Upper lobe of left lung (tissue), 6 donors: ENCODE measurements at regions not wholly inside any gene's neighbourhood (a gene's known extent, or its start where the extent isn't known, plus 50 kb on each side); places are given as distances from the start of the nearest gene placed in this dataset.
A peak's percentile ranks its signal among the peaks of the same experiment; 100 is the strongest.

ENCODE experiments used
- ATAC-seq, 2 donors: fragments of 200-7000 bp; cut with Tn5 transposase; one replicate each; pipeline ENCODE4 v1.9.1; 2022; ENCODE audit warnings: mild to moderate bottlenecking in 2 of 2, moderate library complexity in 2 of 2; ENCODE audit not compliant: low FRiP score in 2 of 2
- DNase-seq, 2 donors: peaks; one replicate each; pipeline ENCODE4 v3.0.0-alpha.2; 2019 to 2020
- H3K27ac ChIP-seq, 4 donors: fragments of 200-600 bp; sonication (generic); one replicate each; pipeline ENCODE4 v1.5.1; 2016 to 2019
- H3K27me3 ChIP-seq, 4 donors: fragments of 200-600 bp; sonication (generic); one replicate each; pipeline ENCODE4 v1.5.1; 2017 to 2019
- H3K36me3 ChIP-seq, 4 donors: fragments of 200-600 bp; sonication (generic); one replicate each; pipeline ENCODE4 v1.5.1; 2016 to 2019
- H3K4me1 ChIP-seq, 4 donors: fragments of 200-600 bp; sonication (generic); one replicate each; pipeline ENCODE4 v1.5.1; 2018 to 2019
- H3K4me3 ChIP-seq, 4 donors: fragments of 200-600 bp; sonication (generic); one replicate each; pipeline ENCODE4 v1.5.1; 2017 to 2019; ENCODE audit warnings: mild to moderate bottlenecking in 2 of 4, moderate library complexity in 1 of 4
- H3K9me3 ChIP-seq, 4 donors: fragments of 200-600 bp; sonication (generic); one replicate each; pipeline ENCODE4 v1.5.1; 2018 to 2019
- CTCF ChIP-seq, 6 experiments: fragments of 450-650 bp in 4 of 6; fragments of 200-600 bp in 2 of 6; sonication (generic) in 2 of 6; IDR thresholded peaks; one replicate each; pipeline ENCODE4 v1.5.1; 2016 to 2019; ENCODE audit warnings: antibody characterized with exemption in 6 of 6
- EP300 ChIP-seq, 4 donors: sonication (generic); formaldehyde crosslinking; IDR thresholded peaks; one replicate each; pipeline ENCODE4 v1.5.1; 2017; ENCODE audit warnings: antibody characterized with exemption in 4 of 4, control low read depth in 2 of 4
- POLR2A ChIP-seq, 4 donors: fragments of 450-650 bp; IDR thresholded peaks; one replicate each; pipeline ENCODE4 v1.5.1; 2016 to 2017; ENCODE audit warnings: antibody characterized with exemption in 4 of 4, mild to moderate bottlenecking in 2 of 4
- POLR2AphosphoS5 ChIP-seq, 2 donors: sonication (generic); formaldehyde crosslinking; IDR thresholded peaks; one replicate each; pipeline ENCODE4 v1.5.1; 2017; ENCODE audit warnings: antibody characterized with exemption in 2 of 2
- WGBS, 2 donors: methylation state at CpG; one replicate each; pipeline ENCODE4 v1.1.5; 2017 to 2018; 5-methylcytosine and 5-hydroxymethylcytosine counted together
- donor health status: DM: no; HTN: no; CAD: no; lungs with moderate emphysema.
- donor health status: DM: no; HTN: yes; CAD: no; lungs with severe emphysema.

GRCh38 chr6:115796061-115796460, 264.6 kb downstream of the FRK start:
- no peak for DNase-seq
- Histone ChIP-seq H3K36me3 (no peaks in the 10 kb centered on the region), H3K9me3 (no peaks in the 10 kb centered on the region), H3K27ac (no peak overlapping the region), H3K4me3 (no peak overlapping the region), H3K4me1 (no peaks in the 10 kb centered on the region), H3K27me3 (no peaks in the 10 kb centered on the region)
- TF ChIP-seq POLR2AphosphoS5 (IDR thresholded peaks at IDR 0.05) (no peak), CTCF (IDR thresholded peaks at IDR 0.05) (no peak), POLR2A (IDR thresholded peaks at IDR 0.05) (no peak), EP300 (IDR thresholded peaks at IDR 0.05) (no peak)
- ATAC-seq: no peak
- 83 to 84% methylated on average over 2 of the region's 2 CpGs for WGBS, 2 donors

- TF ChIP-seq POLR2AphosphoS5 (IDR thresholded peaks at IDR 0.05) (no peak), POLR2A (IDR thresholded peaks at IDR 0.05) (no peak), CTCF (IDR thresholded peaks at IDR 0.05) (no peak), EP300 (IDR thresholded peaks at IDR 0.05) (no peak)
- DNase-seq (no peak), ATAC-seq (peak in 1 of 2 donors; percentile 32)
- no peaks in the 10 kb centered on the region for H3K36me3 ChIP-seq
- H3K27ac ChIP-seq: no peak overlapping the region
- WGBS, 2 donors: 64 to 68% methylated on average over 3 of the region's 3 CpGs
- H3K27me3 ChIP-seq: no peaks in the 10 kb centered on the region
- H3K4me1 ChIP-seq: no peaks in the 10 kb centered on the region
- H3K9me3 ChIP-seq: no peaks in the 10 kb centered on the region
- no peak overlapping the region for H3K4me3 ChIP-seq
Measured at GRCh38 chr6:115783402-115784061, 277.2 kb downstream of the FRK start.

- no peak for ATAC-seq
- H3K4me3 ChIP-seq: no peak overlapping the region
- TF ChIP-seq CTCF (IDR thresholded peaks at IDR 0.05) (no peak), POLR2A (IDR thresholded peaks at IDR 0.05) (no peak), EP300 (IDR thresholded peaks at IDR 0.05) (no peak), POLR2AphosphoS5 (IDR thresholded peaks at IDR 0.05) (no peak)
- no peak for DNase-seq
- no peaks in the 10 kb centered on the region for H3K9me3 ChIP-seq
- no peak overlapping the region for H3K27ac ChIP-seq
- no peaks in the 10 kb centered on the region for H3K4me1 ChIP-seq
- H3K36me3 ChIP-seq: no peaks in the 10 kb centered on the region
- WGBS, 2 donors: 75 to 78% methylated on average over 3 of the region's 3 CpGs
- H3K27me3 ChIP-seq: no peaks in the 10 kb centered on the region
Measured at GRCh38 chr6:115782612-115783011, 278.1 kb downstream of the FRK start.

DNA sequence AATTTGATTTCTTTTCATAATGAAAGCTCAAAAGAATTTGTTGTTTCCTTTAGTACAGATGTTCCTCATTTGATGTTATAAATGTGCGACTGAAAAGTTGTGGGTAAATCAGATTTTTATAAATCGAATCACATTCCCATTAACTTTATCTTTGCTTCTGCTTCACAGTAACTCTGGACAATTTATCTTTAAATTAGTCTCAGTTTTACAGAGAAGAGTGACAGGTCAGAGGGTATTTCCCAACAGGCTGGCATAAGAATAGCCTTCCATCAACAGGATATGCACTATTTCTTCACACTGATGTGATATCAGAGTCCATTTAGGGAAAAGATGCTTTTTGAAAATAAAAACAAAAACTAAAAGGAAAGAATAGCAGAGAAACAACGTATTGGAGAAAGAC, 286.9 kb downstream of the FRK start:
- TF ChIP-seq POLR2A (IDR thresholded peaks at IDR 0.05): no peak
- TF ChIP-seq EP300 (IDR thresholded peaks at IDR 0.05): no peak
- no peak for TF ChIP-seq CTCF (IDR thresholded peaks at IDR 0.05)
- TF ChIP-seq POLR2AphosphoS5 (IDR thresholded peaks at IDR 0.05): no peak
- 42 to 59% methylated on average over 3 of the region's 3 CpGs for WGBS, 2 donors
- Histone ChIP-seq H3K4me1 (no peaks in the 10 kb centered on the region), H3K27ac (no peak overlapping the region), H3K4me3 (no peak overlapping the region), H3K36me3 (no peaks in the 10 kb centered on the region), H3K9me3 (no peaks in the 10 kb centered on the region), H3K27me3 (no peaks in the 10 kb centered on the region)
- DNase-seq (no peak), ATAC-seq (no peak)

- no peaks in the 10 kb centered on the region for H3K27me3 ChIP-seq
- H3K4me3 ChIP-seq: no peak overlapping the region
- no peak overlapping the region for H3K27ac ChIP-seq
- H3K9me3 ChIP-seq: no peaks in the 10 kb centered on the region
- DNase-seq (peak in 1 of 2 donors; percentile 29), ATAC-seq (no peak)
- 84% methylated on average over 3 to 7 of the region's 7 CpGs for WGBS, 2 donors
- H3K4me1 ChIP-seq: no peaks in the 10 kb centered on the region
- no peak for TF ChIP-seq CTCF (IDR thresholded peaks at IDR 0.05)
- no peak for TF ChIP-seq POLR2AphosphoS5 (IDR thresholded peaks at IDR 0.05)
- no peaks in the 10 kb centered on the region for H3K36me3 ChIP-seq
Measured at GRCh38 chr6:115770851-115771250, 289.8 kb downstream of the FRK start.
